HFF-Myc (cell line): ENCODE measurements at regions not wholly inside any gene's neighbourhood (a gene's known extent, or its start where the extent isn't known, plus 50 kb on each side); places are given as distances from the start of the nearest gene placed in this dataset.
"Not testable (repeated sequence)": the region's sequence is repeated elsewhere in the genome, so short reads cannot be mapped to it uniquely, and the experiment has no call there.

ENCODE experiments used
- DNase-seq: peaks from one replicate; pipeline ENCODE4 v3.0.0-alpha.2; 2011; ENCODE audit warnings: low read depth; ENCODE audit errors: extremely low read depth
- H3K4me3 ChIP-seq: replicated peaks from 2 replicates; pipeline ENCODE4 v1.5.1; 2011; ENCODE audit warnings: low read depth, mild to moderate bottlenecking, control low read depth, low read length
- TF ChIP-seq, protein P1 (sequence below): IDR thresholded peaks from 2 replicates; pipeline ENCODE4 v1.5.1; 2012; ENCODE audit warnings: mild to moderate bottlenecking, low read depth, low read length, control low read depth; ENCODE audit errors: missing control alignments

DNA sequence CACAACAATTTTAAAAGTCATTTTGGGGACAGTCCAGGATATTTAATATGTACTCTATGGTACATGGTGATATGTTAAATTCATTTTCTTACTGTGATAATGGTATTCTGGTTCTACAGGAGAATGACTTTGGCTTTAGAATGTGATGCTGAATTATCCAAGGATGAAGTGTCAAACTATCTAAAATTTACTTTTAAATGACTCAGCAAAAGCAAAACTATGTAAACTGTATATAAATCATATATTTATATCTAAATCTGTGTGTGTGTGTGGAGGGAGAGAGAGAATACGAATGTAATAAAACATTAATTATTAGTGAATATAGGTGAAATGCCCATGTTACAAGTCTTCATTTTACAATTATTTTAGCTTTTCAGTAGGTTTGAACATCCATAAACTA is 733.8 kb upstream of the CA10 start:
- no peak overlapping the region for H3K4me3 ChIP-seq
- TF ChIP-seq, protein P1, sequence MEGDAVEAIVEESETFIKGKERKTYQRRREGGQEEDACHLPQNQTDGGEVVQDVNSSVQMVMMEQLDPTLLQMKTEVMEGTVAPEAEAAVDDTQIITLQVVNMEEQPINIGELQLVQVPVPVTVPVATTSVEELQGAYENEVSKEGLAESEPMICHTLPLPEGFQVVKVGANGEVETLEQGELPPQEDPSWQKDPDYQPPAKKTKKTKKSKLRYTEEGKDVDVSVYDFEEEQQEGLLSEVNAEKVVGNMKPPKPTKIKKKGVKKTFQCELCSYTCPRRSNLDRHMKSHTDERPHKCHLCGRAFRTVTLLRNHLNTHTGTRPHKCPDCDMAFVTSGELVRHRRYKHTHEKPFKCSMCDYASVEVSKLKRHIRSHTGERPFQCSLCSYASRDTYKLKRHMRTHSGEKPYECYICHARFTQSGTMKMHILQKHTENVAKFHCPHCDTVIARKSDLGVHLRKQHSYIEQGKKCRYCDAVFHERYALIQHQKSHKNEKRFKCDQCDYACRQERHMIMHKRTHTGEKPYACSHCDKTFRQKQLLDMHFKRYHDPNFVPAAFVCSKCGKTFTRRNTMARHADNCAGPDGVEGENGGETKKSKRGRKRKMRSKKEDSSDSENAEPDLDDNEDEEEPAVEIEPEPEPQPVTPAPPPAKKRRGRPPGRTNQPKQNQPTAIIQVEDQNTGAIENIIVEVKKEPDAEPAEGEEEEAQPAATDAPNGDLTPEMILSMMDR: no peak
- no peak for DNase-seq

DNA sequence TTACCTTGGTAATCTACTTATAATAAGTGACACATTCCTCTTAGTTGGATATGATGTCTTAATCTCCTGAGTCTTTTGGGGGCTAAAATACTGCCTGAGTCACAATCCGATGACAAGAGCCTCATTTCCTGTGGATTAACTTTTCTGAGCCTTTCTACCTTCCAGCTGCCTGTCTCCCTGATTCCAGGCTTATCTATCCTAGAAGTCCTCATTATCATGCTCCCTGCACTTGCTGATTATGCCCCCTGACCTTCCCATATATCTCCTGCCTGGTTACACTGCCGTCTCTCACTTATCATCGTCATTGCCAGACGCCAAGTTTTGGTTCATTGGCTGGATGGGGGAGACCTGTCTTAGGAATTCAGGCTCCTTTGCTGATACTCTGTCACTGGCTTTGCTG is 727.4 kb upstream of the CA10 start:
- no peak overlapping the region for H3K4me3 ChIP-seq
- TF ChIP-seq, protein P1: no peak
- DNase-seq: no peak

DNA sequence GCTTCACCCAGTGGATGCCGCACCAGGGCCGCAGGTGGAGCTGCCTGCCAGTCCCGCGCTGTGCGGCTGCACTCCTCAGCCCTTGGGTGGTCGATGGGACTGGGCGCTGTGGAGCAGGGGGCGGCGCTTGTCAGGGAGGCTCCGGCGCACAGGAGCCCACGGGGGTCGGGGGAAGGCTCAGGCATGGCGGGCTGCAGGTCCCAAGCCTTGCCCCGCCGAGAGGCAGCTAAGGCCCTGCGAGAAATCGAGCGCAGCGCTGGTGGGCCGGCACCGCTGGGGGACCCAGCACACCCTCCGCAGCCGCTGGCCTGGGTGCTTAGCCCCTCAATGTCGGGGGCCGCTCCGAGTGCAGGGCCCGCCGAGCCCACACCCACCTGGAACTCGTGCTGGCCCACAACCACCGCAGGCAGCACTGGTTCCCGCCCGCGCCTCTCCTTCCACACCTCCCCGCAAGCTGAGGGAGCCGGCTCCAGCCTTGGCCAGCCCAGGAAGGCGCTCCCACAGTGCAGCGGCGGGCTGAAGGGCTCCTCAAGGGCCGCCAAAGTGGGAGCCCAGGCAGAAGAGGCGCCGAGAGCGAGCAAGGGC is 725.5 kb upstream of the CA10 start:
- not testable (repeated sequence) for DNase-seq, H3K4me3 ChIP-seq

DNA sequence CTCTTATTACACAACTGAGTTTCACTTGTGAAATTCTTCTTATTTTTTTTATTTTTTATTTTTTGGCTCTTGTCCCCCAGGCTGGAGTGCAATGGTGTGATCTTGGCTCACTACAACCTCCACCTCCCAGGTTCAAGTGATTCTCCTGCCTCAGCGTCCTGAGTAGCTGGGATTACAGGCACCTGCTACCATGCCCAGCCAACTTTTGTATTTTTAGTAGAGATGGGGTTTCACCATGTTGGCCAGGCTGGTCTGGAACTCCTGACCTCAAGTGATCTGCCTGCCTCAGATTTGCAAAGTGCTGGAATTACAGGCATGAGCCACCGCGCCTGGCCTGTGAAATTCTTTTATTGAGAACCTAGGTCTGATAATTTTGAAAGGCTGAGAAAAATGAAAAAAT is 688.3 kb upstream of the CA10 start:
- not testable (repeated sequence) for H3K4me3 ChIP-seq, DNase-seq

DNA sequence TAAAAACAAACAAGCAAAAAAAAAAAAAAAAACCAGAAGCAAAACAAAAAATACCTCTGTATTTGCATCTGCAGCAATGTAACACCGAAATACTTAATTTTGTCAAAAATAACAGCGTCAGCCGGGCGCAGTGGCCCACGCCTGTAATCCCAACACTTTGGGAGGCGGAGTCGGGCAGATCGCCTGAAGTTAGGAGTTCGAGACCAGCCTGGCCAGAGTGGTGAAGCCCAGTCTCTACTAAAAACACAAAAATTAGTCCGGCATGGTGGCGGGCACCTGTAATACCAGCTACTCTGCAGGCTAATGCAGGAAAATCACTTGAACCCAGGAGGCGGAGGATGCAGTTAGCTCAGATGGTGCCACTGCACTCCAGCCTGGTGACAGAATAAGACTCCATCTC is 683.5 kb upstream of the CA10 start:
- DNase-seq: no peak
- TF ChIP-seq, protein P1: no peak
- no peak overlapping the region for H3K4me3 ChIP-seq

DNA sequence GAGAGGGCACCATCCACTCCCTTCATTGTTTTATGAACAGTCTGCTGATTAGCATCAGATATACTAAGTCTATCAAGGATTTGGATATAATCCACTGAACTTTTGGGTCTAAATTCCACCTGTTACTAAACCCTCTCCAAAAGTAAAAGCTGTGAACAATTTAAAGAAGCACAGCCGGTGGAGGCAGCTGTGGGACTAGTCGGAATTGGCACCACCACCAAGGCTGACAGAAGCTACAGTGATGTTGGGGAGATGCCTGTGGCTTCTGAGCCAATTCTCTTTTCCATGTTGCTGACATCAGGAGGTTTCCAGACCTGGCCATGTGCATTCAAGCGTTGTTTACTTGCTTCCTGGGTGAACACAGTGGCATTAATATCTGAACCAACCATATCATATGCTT is 679.0 kb upstream of the CA10 start:
- TF ChIP-seq, protein P1: no peak
- DNase-seq: no peak
- no peak overlapping the region for H3K4me3 ChIP-seq

DNA sequence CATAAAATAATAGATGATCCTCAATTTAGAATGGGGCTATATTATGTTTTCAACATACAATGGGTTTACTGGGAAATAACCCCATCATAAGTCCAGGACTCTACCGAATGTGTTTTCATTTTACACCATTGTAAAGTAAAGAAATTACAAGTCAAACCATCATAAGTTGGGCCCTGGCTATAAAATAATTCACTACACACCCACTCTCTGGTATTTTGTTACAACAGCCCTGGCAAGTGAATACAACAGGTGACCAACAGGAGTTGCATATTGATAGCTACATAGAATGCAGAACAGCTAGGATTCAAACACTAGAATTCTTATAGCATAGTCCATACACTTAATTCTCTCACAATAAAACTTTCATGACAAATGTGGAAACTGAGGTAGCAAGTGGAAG is 673.0 kb upstream of the CA10 start:
- TF ChIP-seq, protein P1: no peak
- H3K4me3 ChIP-seq: no peak overlapping the region
- no peak for DNase-seq

DNA sequence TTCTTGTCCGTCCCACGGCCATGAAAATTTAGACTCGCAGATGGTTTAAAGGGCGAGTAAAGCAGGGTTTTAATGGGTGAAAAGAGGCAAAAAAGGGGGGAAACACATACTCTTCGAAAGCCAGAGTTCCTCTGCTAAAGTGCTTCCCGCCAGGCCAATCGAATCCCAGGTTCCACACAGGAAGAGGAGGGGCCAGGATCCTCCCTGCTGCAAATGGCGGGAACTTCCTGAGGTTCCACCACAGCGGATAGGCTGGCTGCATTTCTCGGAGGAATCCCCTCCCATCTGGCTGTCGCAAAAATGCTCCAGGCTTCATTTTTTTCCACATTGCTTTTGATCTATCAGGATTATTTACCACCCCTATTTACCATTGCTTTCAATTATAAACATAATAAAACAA is 670.1 kb upstream of the CA10 start:
- H3K4me3 ChIP-seq: no peak overlapping the region
- no peak for DNase-seq
- TF ChIP-seq, protein P1: no peak
